Choroid plexus epithelial cell (primary cell): ENCODE measurements at regions not wholly inside any gene's neighbourhood (a gene's known extent, or its start where the extent isn't known, plus 50 kb on each side); places are given as distances from the start of the nearest gene placed in this dataset.

Experiments
- DNase-seq: peaks from one replicate; pipeline ENCODE4 v3.0.0-alpha.2; 2010; ENCODE audit warnings: low read depth
- H3K4me3 ChIP-seq: 2 replicates; pipeline ENCODE4 v1.5.1; 2011; ENCODE audit warnings: low read depth, mild to moderate bottlenecking, control low read depth, low read length, moderate library complexity
- TF ChIP-seq, protein P1 (sequence below): conservative IDR thresholded peaks from 2 replicates; pipeline ENCODE4 v1.5.1; 2011; ENCODE audit warnings: low read depth, mild to moderate bottlenecking, control low read depth, inconsistent platforms, low read length, moderate library complexity

DNA sequence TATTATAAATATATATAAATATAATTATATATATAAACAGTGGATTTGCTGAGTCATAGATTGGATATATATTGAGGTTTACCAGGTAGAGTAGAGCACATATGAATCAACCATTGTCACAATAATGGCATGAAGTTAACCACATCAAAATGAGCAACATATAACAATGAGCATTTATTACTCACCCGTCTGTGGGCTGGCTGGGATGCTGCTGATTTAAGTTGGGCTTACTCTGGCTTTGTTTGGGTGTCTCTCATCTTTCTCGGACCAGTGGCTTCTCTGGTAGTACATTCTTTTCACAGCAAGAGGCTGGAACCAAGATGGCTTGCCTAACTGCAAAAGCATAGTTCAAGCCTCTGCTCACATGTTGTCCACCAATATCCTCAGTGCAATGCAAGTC, 111.7 kb upstream of the TAPT1 start:
- DNase-seq = peak; percentile 5
- no peak overlapping the region for H3K4me3 ChIP-seq
- TF ChIP-seq, protein P1, sequence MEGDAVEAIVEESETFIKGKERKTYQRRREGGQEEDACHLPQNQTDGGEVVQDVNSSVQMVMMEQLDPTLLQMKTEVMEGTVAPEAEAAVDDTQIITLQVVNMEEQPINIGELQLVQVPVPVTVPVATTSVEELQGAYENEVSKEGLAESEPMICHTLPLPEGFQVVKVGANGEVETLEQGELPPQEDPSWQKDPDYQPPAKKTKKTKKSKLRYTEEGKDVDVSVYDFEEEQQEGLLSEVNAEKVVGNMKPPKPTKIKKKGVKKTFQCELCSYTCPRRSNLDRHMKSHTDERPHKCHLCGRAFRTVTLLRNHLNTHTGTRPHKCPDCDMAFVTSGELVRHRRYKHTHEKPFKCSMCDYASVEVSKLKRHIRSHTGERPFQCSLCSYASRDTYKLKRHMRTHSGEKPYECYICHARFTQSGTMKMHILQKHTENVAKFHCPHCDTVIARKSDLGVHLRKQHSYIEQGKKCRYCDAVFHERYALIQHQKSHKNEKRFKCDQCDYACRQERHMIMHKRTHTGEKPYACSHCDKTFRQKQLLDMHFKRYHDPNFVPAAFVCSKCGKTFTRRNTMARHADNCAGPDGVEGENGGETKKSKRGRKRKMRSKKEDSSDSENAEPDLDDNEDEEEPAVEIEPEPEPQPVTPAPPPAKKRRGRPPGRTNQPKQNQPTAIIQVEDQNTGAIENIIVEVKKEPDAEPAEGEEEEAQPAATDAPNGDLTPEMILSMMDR = no peak

DNA sequence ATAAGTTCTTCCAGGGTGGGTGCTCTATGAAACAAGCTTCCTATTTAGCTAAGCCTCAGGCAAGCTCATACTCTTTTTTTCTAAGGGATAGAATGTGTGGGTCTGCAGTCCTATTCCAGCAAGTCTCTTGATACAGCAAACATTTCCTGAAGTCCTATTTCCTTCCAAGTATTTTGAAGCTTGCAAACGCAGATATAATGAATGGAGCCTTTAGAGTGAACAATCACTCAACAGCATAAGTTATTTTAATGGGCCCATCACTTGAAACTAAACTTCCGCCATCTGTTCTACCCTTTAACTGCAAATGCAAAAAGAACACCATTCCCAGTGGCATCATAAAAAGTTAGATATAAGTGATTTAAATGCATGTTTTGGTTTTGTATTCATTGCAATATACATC, 108.3 kb upstream of the TAPT1 start:
- TF ChIP-seq, protein P1 = no peak
- no peak overlapping the region for H3K4me3 ChIP-seq
- DNase-seq = no peak

DNA sequence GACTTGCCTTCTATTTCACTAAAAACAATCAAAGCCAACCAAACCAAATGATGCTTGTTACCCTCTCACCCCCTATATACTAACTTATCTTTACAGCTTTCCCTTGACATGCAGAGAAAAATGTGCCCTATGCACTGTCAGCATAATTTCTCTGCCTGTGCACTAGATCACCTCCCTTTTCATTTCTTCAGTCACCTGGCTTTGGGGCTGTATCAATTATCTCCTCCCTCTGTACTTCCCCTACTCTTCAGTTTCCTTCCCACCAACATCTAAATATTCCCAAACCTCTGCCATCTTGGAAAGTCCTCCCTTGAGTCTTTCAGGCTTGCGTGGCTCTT, 103.5 kb upstream of the TAPT1 start:
- TF ChIP-seq, protein P1 = no peak
- no peak for DNase-seq
- H3K4me3 ChIP-seq = no peak overlapping the region

DNA sequence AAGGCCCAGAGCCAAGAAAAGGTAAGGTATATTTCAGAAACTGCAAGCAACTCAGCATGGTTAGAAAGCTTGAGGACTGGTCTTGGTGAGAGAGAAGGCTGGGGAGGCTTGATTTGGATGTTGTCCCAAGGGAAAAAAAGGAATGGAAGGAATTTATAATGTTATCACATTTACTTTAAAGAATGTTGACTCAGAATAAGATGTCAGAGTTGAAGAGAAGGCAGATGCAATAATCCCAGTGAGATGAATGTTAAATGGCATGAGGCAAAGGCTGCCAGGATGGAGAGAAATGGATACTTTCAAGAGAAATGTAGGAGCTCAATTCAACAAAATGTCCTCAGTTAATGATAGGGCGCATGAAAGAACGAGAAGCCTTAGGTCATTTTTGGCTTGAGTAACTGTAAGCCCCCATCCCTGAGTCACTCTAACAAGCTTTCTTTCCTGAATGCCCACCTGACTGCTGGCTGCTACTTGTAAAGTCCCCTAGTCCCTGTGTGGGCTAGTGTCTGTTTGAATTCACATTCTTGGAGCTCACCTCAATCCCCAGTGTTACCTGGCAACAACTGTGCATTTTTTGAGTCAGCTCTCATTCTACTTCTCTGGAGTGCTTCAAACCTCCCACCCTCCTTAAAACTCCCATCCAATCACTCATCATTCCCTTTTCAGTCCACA, 103.0 kb upstream of the TAPT1 start:
- TF ChIP-seq, protein P1 = no peak
- DNase-seq = peak; percentile 24
- H3K4me3 ChIP-seq = no peak overlapping the region

DNA sequence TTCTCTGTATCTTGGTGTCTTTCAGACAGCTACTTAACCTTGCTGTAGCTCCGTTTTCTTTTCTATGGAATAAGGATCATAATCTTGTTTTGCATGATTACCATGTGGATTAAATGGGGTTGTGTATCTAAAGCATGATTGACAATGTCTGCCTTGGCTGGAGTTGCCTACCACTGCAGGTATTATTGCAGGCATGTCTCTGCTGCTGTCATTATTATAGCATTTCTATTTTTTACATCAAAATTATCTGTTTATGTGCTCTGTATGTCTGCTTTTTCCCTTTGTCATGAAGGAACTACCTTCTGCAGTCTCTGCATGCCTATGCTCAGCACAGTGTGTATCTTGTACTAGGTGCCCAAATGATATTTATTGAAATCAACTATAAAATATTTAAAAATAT, 95.9 kb upstream of the TAPT1 start:
- no peak overlapping the region for H3K4me3 ChIP-seq
- no peak for DNase-seq
- TF ChIP-seq, protein P1 = no peak

DNA sequence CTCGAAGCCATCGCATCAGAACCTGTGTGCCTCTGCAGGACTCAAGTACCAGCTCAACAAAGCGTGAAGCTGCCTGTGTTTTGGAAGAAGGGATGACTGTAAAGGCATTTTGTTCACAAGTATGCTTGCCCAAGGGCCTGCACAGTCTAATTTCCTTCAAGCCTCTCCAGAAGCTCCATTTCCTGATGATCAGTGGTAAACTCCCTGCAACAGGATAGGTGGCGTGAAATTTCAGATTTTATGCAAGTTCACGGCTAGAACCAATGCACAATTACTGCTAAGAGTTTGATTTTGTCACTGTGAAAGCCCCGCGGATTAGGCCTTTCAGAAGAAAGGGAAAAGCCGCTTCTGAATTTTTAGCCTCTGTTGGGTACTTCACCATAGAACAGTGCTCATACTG, 89.2 kb upstream of the TAPT1 start:
- H3K4me3 ChIP-seq = no peak overlapping the region
- DNase-seq = no peak
- TF ChIP-seq, protein P1 = no peak

DNA sequence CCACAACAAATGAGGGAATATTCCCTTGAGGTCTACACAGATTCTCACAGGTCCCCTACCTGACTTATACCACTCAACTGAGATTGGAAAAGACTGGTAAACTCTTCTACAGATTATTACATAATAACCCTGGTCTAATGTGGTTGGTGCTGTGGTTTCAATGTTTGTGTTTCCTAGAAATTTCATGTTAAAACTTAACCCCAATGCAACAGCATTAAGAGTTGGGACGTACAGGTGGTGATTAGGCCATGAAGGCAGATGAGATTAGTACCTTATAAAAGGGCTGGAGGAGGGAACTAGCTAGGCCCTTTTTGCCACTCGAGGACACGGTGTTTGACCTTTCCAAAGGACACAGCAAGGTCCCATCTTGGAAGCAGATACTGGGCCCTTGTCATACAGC, 84.3 kb upstream of the TAPT1 start:
- no peak overlapping the region for H3K4me3 ChIP-seq
- DNase-seq = no peak
- TF ChIP-seq, protein P1 = no peak
